ENCODE measurements at regions not wholly inside any gene's neighbourhood (a gene's known extent, or its start where the extent isn't known, plus 50 kb on each side); places are given as distances from the start of the nearest gene placed in this dataset.
"Not testable (repeated sequence)": the region's sequence is repeated elsewhere in the genome, so short reads cannot be mapped to it uniquely, and the experiment has no call there.

DNA sequence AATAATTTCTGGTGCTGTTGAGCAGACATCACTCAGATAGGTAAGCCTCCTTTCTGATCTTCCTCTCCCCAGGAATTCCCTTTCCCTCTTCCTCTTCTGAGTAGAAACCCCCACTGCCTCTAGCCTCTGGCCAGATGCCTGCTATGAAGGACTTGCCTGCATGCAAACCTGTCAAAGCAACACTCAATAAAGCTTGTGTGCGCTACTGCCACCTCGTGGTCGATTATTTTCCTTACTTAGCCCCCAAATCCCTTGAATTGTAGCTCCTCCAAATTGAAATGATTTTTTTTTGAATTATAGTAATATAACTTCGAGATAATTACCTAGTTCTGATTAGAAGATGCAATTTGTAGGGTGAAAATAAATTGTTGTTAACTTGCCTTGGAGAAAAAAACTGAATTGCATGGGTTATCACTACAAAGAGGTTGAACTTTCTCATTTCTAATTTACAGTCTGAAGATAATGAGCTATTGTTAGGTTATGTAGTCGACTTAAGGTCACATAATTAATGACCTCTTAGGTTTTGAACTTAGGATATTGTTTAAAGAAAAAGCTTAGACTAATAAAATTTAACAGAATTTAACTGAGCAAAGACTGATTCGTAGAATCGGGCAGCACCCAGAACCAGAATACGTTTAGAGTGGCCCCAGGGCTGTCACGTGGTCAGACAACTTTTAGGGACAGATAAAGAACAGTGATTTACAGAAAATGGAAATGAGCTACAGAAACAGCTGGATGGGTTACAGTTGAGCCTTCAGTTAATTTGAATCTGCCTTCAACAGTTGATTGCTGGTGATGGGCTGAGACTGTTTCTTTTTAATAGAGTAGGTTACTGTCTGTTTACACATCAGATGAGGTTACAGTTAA, 269.3 kb downstream of the ARPP21 start:
- Histone ChIP-seq H3K36me3 (no peaks in the 10 kb centered on the region), H3K4me3 (no peak overlapping the region), H3K4me1 (ENCODE audit: low read depth) (no peaks in the 10 kb centered on the region), H3K27me3 (no peaks in the 10 kb centered on the region), H3K27ac (no peak overlapping the region), H3K9me3 (ENCODE audit: low read depth) (no peaks in the 10 kb centered on the region)
- TF ChIP-seq, protein P1, sequence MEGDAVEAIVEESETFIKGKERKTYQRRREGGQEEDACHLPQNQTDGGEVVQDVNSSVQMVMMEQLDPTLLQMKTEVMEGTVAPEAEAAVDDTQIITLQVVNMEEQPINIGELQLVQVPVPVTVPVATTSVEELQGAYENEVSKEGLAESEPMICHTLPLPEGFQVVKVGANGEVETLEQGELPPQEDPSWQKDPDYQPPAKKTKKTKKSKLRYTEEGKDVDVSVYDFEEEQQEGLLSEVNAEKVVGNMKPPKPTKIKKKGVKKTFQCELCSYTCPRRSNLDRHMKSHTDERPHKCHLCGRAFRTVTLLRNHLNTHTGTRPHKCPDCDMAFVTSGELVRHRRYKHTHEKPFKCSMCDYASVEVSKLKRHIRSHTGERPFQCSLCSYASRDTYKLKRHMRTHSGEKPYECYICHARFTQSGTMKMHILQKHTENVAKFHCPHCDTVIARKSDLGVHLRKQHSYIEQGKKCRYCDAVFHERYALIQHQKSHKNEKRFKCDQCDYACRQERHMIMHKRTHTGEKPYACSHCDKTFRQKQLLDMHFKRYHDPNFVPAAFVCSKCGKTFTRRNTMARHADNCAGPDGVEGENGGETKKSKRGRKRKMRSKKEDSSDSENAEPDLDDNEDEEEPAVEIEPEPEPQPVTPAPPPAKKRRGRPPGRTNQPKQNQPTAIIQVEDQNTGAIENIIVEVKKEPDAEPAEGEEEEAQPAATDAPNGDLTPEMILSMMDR (IDR thresholded peaks at IDR 0.05; ENCODE audit: low read depth, low read length) = peak; percentile 80
- peak; percentile 84 to 88 for DNase-seq (ENCODE audit: low read depth in 1 of 2, low spot score in 1 of 2)

DNA sequence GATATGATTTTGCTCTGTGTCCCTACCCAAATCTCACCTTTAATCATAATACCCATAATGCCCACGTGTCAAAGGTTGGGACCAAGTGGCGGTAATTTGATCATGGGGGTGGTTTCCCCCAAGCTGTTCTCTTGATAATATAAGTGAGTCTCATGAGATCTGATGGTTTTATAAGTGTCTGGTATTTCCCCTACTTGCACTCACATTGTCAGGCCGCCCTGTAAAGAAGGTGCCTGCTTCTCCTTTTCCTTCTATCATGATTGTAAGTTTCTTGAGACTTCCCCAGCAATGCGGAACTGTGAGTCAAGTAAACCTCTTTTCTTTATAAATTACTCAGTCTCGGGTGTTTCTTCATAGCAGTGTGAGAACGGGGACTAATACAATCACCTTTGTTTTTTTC, 279.8 kb downstream of the ARPP21 start:
- TF ChIP-seq, protein P1 (IDR thresholded peaks at IDR 0.05; ENCODE audit: low read depth, low read length) = no peak
- H3K9me3 ChIP-seq (ENCODE audit: low read depth) = no peaks in the 10 kb centered on the region
- no peak overlapping the region for H3K4me3 ChIP-seq
- no peak overlapping the region for H3K27ac ChIP-seq
- no peaks in the 10 kb centered on the region for H3K36me3 ChIP-seq
- no peaks in the 10 kb centered on the region for H3K4me1 ChIP-seq (ENCODE audit: low read depth)
- DNase-seq (ENCODE audit: low read depth in 1 of 2, low spot score in 1 of 2) = no peak
- no peaks in the 10 kb centered on the region for H3K27me3 ChIP-seq

DNA sequence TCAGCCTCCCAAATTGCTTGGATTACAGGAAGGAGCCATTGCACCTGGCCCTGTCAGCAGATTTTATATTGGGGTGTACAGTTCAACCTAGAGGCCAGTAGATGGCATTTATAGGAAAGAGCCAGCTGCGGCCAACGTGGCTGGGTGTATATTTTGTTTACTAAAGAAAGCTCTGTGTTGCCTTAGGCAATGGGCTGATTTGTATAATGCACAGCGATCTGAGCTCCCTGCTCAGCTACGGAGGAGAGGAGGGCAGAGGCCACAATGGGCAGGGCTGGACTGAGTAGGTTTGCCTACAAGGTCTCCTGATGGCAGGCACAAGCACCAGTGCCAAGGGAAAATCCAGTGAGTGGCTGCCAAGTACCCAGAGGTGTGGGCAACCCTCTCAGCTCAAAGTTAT, 282.4 kb downstream of the ARPP21 start:
- no peaks in the 10 kb centered on the region for H3K36me3 ChIP-seq
- H3K4me3 ChIP-seq = no peak overlapping the region
- H3K4me1 ChIP-seq (ENCODE audit: low read depth) = no peaks in the 10 kb centered on the region
- DNase-seq (ENCODE audit: low read depth in 1 of 2, low spot score in 1 of 2) = no peak
- TF ChIP-seq, protein P1 (IDR thresholded peaks at IDR 0.05; ENCODE audit: low read depth, low read length) = no peak
- H3K27ac ChIP-seq = no peak overlapping the region
- no peaks in the 10 kb centered on the region for H3K27me3 ChIP-seq
- H3K9me3 ChIP-seq (ENCODE audit: low read depth) = no peaks in the 10 kb centered on the region

DNA sequence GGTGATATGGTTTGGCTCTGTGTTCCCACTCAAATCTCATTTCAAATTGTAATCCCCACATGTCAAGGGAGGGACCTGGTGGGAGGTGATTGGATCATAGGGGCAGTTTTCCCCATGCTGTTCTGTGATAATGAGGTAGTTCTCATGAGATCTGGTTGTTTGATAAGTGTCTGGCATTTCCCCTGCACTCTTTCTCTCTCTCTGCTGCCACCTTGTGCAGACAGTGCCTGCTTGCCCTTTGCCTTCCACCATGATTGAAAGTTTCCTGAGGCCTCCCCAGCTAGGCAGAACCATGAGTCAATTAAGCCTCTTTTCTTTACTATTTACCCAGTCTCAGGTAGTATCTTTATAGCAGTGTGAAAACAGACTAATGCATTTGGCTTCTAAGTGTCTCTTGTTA, 284.7 kb downstream of the ARPP21 start:
- H3K27ac ChIP-seq; H3K36me3 ChIP-seq; H3K4me3 ChIP-seq; H3K27me3 ChIP-seq; H3K4me1 ChIP-seq (ENCODE audit: low read depth); H3K9me3 ChIP-seq (ENCODE audit: low read depth): not testable (repeated sequence)
- DNase-seq (ENCODE audit: low read depth in 1 of 2, low spot score in 1 of 2) = peak; percentile 40 to 50
- TF ChIP-seq, protein P1 (IDR thresholded peaks at IDR 0.05; ENCODE audit: low read depth, low read length) = peak; percentile 53

DNA sequence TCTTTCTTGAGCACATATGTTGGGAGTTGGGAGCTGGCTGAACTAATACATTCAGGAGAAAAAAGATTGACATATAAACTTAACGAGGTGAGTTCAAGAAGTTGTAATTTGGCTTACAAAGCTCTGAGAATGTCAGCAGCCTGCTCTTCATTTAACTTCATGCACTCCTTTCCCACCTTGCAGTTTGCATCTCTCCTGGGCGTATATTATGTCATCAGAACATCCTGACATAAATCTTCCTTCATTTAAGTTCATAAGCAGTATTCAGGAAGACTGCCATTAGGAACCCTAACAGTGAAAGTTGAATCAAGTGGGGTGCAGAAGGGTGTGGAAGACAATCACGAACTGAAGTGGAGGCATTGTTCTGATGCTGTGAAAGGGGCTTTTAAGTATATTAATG, 288.1 kb downstream of the ARPP21 start:
- no peak overlapping the region for H3K4me3 ChIP-seq
- TF ChIP-seq, protein P1 (IDR thresholded peaks at IDR 0.05; ENCODE audit: low read depth, low read length) = no peak
- H3K36me3 ChIP-seq = no peaks in the 10 kb centered on the region

More for the DNA sequence above, 288.1 kb downstream of the ARPP21 start:
- Histone ChIP-seq H3K27me3 (no peaks in the 10 kb centered on the region), H3K9me3 (ENCODE audit: low read depth) (no peaks in the 10 kb centered on the region), H3K27ac (no peak overlapping the region), H3K4me1 (ENCODE audit: low read depth) (peaks cover 3% of the 10 kb centered on the region)
- DNase-seq (ENCODE audit: low read depth in 1 of 2, low spot score in 1 of 2) = no peak
